Erythroblast (primary cell): ENCODE measurements at regions not wholly inside any gene's neighbourhood (a gene's known extent, or its start where the extent isn't known, plus 50 kb on each side); places are given as distances from the start of the nearest gene placed in this dataset.

ENCODE experiments used
- GATA1 ChIP-seq: IDR thresholded peaks from 2 replicates; pipeline ENCODE4 v1.6.1; 2011; ENCODE audit warnings: low read depth, mild to moderate bottlenecking, control low read depth, low read length, moderate library complexity
- POLR2A ChIP-seq: IDR thresholded peaks from 2 replicates; pipeline ENCODE4 v1.6.1; 2011; ENCODE audit warnings: mild to moderate bottlenecking, low read length

- no peak for TF ChIP-seq GATA1
- TF ChIP-seq POLR2A, result no peak
These were observed 275.7 kb upstream of the RSPO3 start for GRCh38 chr6:126842769-126843168.
